GM18861 (cell line): ENCODE measurements at regions not wholly inside any gene's neighbourhood (a gene's known extent, or its start where the extent isn't known, plus 50 kb on each side); places are given as distances from the start of the nearest gene placed in this dataset.
"Not testable (repeated sequence)": the region's sequence is repeated elsewhere in the genome, so short reads cannot be mapped to it uniquely, and the experiment has no call there.

Experiments
- ATAC-seq: cut with Tn5 transposase; IDR thresholded peaks from one replicate; pipeline ENCODE4 v1.9.1; 2021; ENCODE audit not compliant: unreplicated experiment

DNA sequence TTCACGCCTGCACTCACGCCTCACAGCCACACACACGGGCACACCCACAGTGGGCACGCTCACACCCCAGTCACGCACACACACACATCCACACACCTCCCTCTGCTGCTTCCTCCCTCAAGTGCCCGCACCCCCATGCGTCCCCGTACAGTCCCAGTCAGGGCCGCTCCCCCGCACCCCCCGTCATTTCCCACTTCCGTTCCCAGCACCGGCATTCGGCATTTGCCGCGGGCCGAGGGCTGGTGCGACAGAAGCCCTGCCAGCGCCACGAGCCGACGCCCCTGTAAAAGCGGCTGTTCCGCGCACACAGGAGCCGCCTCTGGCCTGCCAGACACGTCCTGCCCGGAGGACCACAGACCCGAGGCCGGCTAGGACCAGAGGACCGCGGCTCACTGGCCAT lies 4428.0 kb upstream of the TPTE start:
- not testable (repeated sequence) for ATAC-seq

DNA sequence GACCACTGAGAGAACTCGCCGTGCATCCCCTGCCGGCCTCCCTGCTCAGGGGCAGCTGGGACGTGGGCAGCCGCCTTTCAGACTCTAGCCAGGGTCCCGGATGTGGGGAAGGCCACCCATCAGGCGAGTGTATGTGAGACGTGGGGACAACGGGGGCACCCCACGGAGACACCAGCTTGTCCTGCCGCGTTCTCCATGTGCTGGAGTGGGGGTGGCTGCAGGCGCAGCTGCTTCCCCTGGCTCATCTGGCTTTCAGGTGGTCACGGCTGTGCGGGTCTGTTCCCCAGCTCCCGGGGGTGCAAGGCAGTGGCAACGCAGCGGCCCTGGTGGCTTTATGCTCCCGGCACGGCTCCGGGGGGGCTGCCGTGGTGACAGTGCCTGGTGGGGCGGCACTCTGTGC lies 4427.5 kb upstream of the TPTE start:
- not testable (repeated sequence) for ATAC-seq

- not testable (repeated sequence) for ATAC-seq
These were observed 4426.1 kb upstream of the TPTE start for GRCh38 chr21:6095304-6095703.

DNA sequence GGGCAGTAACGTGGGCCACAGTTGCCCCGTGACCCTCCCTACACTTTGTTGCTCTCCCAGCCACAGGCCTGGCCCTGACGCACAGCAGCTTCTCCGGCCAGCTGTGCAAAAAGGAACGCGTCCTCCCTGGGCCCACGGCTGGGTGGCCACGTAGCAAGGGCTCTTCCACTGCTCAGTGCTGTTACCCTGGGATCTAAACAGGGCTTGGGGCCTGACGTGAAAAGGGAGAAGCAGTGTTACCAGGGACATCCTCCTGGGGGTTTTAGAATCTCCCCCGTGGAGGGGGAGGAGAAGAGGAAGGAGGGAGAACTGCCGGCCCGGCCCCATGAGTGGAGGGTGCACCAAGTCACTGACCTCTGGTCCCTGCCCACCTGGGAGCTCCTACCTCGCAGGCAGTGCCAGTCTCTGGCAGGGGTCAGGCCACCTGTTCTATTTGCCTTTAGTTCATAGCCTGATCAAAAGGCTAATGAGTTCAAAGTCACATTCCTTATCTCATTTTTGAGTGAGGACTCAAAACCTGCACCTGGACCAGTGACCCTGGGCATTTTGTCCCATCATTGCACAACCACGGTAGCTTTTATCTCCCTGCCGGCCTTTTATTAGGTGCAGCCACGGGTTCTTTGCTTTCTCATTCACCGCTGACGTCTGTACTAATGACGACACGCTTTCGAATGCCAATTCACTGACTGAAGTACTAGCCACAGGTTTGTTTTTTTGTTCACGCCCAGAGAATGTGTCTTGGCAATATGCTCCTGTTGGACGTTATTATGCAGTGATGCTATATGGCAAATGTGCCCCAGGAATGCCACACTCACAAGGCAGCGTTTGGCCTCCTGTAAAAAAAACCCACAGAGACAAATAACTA lies 4424.6 kb upstream of the TPTE start:
- ATAC-seq, result not testable (repeated sequence)

DNA sequence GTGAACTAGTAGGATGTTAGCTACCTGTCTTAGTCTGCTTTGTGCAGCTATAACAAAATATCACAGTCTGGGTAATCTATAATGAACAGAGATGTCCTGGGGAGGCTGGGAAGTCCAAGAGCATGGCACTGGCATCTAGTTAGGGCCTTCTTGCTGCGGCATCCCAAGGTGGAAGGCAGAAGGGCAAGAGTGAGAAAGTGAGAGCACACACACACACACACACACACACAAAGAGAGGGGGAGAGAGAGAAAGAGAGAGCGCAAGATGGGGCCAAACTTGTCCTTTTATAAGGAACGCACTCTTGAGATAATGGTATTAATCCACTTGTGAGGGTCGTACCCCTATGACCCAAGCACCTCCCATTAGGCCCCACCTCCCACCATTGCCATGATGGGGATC lies 4423.6 kb upstream of the TPTE start:
- ATAC-seq, result not testable (repeated sequence)

GRCh38 chr21:6098191-6098935 lies 4423.0 kb upstream of the TPTE start:
- not testable (repeated sequence) for ATAC-seq

DNA sequence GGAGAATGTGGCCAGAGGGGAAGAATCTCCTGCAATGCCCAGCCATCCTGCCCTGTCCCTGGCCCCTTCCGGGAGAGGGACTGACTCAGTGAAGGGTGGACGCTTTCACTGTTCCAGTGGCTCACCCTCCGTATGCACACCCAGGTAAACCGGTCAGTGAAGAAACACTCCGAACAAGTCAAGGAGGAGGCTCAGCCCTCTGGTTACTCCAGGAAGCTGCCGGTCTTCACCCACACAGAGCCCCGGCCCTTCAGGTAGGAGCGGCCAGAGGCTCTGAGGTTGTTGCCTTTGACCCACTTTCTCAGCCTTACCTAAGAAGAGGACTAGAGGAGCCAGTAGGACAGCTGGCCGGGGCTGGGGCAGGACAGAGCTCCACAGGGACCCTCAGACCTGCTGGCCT lies 4419.8 kb upstream of the TPTE start:
- ATAC-seq, result not testable (repeated sequence)

DNA sequence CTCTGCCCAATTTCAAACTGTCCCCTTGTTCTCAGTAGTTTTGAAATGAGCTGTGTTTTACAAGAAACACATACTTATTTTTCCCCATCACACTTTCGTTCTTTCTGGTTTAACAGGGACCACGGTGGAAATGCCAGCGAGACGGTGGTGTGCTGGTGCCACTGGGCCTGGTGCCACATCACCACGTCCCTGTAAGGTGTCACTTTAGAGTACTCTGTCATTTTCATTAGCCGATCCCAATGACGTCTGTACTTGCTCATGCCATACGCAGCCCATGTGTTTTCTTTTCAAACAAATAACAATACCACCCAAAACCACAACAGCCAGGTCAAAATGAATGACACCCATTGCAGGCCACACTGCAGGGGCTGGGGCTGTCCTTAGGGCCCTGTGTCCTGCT lies 4416.8 kb upstream of the TPTE start:
- not testable (repeated sequence) for ATAC-seq

DNA sequence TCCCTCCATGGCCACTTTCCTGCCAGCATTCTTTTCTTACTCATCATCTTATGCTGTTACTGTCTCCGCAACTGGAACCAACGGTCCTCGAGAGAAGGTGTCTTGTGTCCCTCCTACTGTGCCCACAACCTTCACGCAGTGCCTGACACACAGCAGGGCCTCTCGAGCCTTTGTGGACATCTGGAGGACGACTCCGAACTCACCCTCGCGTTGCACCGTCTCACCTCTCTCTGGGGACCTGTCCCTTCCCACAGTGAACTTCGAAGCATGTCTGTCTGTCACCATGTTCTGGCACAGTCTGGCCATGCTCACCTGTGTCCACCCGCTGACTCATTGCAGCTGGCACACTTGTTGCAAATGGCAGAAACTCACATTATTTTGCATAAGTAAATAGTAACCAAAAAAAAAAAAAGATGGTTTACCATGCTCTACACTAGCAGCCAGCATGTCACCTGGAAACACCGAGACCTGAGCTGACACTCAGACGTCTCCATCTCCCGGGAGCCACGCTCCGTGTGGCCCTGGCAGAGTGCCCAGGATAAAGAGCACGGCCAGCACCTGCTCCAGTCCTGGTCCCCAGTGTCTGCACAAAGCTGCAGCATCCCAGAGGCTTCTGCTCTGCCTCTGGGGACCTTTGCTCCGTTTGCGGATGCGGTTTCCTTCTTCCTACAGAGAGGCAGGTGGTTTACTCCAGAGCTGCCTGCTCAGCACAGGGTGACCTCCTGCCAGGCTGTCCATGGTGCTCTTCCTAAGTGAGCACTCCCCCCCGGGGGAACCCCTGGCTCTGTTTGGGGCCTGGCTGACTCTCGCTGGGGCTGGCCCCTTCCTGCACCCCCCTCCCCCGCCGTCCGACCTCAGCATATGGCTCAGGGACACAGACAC lies 4414.5 kb upstream of the TPTE start:
- ATAC-seq, result peak; percentile 33

DNA sequence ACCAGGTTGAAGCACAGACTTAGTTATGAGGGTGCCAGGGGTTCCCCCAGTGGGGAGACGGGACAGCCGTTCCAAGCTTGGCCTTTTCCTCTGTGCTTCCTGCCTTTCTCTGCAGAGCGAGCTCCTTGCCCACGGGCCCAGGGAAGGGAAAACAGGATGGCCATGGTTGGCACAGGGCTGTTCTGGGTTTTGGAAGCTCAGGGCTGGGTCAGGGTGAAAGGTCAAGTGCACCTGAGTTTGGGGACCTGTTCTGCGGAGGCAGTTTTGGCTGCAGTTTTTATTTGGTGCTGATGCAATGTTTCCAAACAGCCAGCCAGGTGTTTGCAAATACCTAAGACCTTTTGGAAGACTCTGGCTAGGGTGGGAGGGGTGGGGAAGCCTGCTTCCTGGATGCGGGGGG lies 4412.5 kb upstream of the TPTE start:
- ATAC-seq, result not testable (repeated sequence)

DNA sequence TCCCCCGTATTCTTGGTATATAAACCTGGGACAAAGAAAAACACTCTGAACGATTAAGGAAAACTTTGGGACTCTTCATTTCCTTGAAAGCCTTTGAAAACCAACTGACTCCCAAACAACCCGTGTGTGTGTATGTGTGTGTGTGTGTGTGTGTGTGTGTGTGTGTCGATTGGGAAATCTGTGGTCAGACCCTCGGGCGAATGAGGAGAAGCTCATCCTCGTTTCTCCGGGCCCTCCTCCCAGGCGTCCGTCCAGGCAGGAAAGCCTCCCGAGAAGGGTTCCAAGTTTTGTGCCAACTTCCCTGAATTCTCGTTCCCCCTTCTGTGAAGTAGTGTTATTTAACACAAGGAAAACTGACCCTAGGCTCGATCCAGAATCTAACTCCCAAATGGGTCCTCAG lies 4411.6 kb upstream of the TPTE start:
- ATAC-seq, result not testable (repeated sequence)

DNA sequence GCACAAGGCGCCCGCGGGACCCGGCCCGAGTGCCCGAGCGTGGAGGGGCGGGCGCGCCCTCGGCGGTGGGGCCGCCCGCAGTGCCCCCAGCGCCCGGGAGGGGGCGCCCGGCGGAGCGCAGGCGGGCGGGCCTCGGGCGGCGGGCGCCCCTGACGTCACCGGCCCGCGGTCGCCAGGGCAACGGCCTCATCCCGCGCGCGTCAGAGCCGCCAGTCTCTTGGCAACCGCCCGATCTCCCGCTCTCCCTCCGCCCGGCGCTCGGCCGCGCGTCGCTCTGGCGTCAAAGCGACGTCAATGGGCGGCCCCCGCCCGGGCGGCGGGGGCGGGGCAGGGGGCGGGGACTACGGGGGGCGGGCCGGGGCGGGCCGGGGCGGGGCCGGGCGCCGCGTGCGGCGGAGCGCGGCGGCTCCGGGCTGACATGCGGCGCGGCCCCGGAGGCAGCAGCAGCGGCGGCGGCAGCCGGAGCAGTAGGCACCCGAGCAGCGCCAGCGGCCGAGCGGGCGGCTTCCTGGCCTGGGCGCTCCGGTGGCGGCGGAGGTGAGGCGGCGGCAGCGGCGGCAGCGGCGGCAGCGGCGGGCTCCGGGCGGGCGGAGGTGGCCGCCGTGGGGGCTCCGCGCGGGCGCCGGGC lies 4410.6 kb upstream of the TPTE start:
- peak; percentile 53 for ATAC-seq

DNA sequence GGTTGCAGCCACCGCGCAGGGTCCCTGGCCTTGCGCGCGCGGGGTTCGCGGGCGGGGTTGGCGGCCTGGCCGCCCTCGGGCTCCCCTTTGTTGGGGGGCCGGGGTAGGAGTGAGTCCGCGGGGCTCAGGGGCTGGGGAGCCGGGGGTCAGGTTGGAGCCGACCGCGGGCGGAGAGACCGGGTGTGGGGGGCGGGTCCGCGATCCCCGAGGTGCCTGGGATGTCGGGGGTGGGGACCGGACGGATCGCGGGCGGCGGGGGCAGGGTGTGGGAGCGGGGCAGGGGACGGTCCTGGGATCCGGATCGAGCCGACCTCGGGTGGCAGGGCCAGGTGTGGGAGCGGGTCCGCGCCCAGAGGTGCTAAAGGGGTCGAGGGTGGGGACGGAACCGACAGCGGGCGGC lies 4410.0 kb upstream of the TPTE start:
- ATAC-seq, result not testable (repeated sequence)

DNA sequence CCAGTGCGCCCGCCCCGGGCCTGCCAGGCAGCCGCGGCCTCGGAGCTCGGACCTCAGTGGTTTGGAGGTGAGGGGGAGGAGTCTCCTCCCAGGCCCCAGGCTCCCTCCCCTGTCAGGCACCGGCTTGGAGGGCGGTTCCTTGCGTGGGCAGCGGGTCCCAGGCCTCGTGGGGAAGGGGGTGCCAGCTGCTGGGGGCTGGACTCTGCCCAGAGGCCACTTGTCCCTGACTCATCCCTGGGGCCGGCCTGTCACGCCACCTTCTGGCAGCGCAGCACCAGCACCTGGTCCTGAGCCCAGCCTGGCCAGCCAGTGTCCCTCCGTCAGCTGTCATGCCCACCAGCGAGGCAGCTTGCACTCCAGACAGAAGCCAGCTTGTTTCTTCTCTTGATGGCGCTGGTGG lies 4403.0 kb upstream of the TPTE start:
- not testable (repeated sequence) for ATAC-seq

- ATAC-seq, result not testable (repeated sequence)
These were observed 4400.5 kb upstream of the TPTE start for GRCh38 chr21:6120863-6121262.

GRCh38 chr21:6122629-6123028 lies 4398.8 kb upstream of the TPTE start:
- ATAC-seq, result not testable (repeated sequence)

DNA sequence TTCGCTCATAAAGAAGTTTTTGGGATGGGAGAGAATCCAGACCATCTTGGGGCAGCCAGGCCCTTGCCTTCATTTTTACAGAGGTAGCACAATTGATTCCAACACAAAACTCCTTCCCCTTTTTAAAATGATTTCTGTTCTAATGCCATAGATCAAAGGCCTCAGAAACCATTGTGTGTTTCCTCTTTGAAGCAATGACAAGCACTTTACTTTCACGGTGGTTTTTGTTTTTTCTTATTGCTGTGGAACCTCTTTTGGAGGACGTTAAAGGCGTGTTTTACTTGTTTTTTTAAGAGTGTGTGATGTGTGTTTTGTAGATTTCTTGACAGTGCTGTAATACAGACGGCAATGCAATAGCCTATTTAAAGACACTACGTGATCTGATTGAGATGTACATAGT lies 4398.2 kb upstream of the TPTE start:
- ATAC-seq, result not testable (repeated sequence)

DNA sequence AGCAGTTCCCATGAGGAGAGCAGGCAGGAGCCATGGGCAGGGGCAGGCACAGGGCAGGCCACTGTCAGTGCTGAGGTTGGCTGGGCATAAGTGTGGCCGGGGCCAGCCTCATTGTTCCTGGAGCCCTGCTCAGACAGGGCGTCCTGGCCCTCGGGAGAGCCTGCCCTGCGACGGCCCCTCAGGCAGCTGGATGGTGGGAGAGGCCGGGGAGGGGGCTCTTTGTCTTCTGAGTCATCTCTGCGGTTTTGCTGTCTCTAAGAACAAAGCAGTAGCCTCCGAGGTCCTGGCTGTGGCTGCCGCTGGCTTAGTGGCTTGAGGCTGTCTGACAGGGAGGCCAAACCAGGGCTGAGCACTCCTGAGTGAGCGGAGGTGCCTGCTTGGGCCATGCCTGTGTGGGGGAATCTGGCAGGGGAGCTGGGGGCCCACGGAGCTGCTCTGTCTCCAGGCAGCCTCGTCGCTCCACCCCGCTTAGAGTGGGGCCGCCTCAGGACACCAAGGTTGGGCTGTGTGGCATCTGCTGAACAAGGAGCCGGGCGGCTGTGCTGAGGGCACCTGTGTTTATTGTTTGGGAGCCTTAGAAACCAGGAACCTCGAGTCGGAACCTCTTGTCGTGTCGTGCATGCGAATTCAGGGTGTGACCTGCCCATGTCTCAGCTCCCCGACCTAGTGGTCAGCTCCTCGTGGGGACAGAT lies 4395.7 kb upstream of the TPTE start:
- ATAC-seq, result not testable (repeated sequence)

GRCh38 chr21:6126976-6127732 lies 4394.2 kb upstream of the TPTE start:
- not testable (repeated sequence) for ATAC-seq
